NCI-H1694 (cell line): ENCODE measurements at regions not wholly inside any gene's neighbourhood (a gene's known extent, or its start where the extent isn't known, plus 50 kb on each side); places are given as distances from the start of the nearest gene placed in this dataset.

Source experiments
- DNase-seq: peaks from one replicate; lab custom pipeline; 2025; lab: John Stamatoyannopoulos, UW

DNA sequence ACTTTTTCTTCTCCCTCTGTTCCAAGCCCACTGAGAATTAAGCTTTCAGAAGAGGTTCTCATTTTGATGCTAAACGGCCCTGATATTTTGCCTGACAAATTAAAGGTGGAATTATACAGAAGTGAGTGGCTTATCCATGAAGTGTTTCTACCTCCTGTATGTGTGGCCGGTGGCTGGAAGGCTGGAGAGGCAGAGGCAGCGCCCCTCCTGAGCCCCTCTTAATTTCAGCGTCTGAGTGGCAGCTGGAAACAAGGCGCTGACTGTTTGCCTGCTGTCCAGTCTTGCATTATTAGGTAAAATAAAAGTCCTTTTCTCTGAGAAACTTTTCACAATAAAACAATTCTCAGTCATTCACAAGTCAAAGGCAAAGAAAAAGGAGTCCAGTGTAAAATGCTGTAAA, 685.7 kb downstream of the MCTP2 start:
- no peak for DNase-seq

DNA sequence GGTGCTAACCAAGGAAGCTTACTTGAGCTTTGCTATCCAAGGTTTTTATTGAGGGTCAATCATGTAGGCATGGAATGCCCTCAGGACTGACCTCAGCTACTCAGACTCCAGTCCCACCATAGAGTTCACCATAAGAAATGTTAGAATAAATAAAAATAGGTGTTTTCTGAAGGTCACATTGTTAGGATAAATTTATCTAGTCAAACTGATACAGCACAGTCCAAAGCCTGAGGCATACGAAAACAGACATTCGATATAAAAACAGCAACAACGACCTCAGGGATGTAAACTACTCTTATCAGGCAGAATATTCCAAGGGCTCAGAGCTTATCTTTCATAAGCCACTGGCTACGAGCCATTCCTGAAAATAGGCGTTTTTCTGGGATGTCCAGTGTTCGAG, 690.6 kb downstream of the MCTP2 start:
- DNase-seq, result no peak

DNA sequence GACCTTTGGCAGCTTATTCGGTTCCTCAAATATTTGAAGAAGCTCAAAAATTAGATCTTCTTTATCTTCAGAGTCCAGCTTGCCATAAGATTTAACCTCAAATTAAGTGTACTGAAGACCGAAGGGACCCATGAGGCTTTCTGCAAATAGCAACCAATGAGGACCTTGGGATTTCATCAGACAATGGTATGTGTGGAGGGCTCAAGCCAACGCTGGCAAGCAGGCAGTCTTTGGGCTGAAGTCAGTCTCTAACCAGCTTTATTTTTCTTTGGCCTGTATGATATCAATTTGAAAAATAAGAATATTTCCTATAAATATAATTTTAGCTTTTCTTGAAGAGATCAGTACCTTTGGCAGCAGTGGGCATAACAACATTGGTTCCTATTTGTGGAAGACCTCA, 692.7 kb downstream of the MCTP2 start:
- DNase-seq, result no peak

DNA sequence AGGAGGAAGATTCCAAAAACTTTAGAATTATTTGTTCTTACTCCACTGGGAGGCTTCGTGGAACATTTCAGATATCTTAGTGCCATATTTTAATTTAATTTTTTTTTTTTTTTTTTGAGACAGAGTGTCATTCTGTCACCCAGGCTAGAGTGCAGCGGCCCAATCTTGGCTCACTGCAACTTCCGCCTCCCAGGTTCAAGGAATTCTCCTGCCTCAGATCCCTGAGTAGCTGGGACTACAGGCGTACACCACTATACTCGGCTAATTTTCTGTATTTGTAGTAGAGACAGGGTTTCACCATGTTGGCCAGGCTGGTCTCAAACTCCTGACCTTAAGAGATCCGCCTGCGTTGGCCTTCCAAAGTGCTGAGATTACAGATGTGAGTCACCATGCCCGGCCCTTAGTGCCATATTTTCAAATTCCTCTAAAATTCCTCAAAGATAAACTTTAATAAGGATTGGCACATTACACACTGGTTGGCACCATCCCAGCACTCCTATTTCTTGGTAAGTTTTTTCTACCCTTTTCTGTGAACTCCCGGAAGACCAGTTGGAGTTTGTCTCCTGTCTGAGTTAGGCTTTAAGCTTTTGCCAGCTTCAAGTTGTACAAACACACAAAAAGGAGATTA, 693.7 kb downstream of the MCTP2 start:
- DNase-seq, result no peak

DNA sequence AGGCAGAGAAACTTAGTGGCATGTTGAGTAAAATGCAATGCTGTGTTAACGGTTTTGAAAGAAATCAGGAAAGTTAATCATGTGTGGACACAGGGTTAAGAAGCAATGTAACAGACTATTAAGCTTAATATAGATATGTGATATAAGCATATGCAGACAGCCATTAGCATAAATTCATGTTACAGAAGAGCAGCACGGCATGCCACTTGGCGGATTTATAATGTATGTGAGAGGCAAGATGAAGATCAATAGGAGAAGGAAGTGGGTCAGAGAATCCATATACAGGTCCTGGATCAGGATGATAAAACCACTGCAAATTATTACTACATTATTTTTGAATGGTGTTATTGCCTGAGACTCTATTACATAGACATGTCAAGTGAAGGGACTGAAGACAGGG, 694.3 kb downstream of the MCTP2 start:
- no peak for DNase-seq

DNA sequence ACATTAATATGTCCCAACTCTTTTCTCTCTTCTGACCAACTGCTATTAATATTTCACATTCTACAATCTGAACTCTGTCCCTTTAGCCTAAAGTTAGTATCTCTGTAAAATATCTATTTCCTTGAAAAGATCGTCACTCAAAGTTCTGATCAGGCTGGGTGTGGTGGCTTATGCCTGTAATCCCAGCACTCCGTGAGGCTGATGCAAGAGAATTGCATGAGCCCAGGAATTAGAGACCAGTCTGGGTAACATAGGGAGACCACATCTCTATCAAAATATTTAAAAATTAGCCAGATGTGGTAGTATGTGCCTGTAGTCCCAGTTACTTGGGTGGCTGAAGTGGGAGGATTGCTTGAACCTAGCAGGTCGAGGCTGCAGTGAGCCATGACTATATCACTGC, 695.6 kb downstream of the MCTP2 start:
- no peak for DNase-seq

DNA sequence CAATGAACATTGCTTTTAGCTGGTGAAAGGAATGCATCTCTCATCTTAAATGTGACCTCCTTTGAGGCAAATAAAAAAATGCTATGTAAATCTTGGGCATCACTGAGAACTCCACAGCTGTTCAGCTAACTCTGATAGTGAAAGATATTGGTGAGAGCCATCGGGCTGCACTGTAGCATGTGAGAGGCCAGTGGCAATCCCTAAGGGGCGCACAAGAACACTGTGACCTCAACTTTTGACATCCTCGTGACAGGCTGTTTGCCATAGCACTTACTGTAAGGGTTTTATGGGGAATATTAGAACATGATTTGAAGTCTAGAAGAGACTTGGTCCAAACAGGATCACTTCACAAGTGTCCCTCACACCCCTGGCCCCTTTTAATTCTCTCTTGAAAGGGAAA, 697.9 kb downstream of the MCTP2 start:
- no peak for DNase-seq

DNA sequence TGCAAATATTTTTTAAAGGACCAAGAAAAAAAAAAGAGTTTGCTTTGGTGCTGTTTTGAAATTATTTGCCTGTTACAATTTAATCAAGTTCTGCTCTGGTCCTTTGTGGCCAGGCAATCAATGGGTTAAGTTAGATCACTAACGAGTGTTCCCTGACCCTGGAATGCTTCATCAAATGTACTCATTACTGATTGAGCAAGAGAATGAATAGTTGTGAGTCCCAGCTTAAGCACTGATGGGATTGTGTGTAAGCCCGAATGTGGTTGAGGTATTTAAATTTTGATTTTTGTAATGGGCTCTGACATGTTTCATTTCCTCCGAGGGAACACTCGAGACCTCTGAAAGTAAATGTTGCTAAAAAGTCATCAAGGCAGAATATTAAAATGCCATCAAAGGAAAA, 699.1 kb downstream of the MCTP2 start:
- DNase-seq, result no peak

DNA sequence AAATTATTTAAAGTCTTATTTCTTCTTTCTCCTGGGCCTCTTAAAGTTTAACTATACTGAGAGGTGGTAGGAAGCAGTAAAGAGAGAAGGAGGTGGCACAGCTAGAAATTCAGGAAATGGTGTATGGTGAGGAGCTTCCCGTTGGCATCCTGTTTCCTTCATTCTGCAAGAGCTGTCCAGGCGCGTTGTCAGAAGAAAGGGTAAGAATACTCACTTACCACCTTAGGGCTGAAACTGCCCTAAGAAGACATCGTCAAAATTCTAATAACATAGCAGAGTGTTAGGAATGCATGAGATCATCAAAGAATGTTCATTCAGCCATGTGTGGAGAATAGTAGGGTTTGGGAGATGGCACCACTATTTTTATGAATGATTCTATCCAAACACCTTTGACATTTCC, 699.6 kb downstream of the MCTP2 start:
- no peak for DNase-seq

DNA sequence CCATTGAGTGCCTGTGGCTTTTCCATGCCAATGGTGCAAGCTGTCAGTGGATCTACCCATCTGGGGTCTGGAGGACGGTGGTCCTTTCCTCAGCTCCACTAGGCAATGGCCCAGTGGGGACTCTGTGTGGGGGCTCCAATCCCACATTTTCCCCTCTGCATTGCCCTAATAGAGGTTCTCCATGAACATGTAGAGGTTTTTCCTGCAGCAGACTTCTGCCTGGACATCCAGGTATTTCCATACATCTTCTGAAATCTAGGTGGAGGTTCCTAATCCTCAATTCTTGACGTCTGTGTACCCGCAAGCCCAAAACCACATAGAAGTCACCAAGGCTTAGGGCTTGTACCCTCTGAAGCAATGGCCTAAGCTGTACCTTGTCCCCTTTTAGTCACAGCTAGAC, 703.1 kb downstream of the MCTP2 start:
- DNase-seq, result no peak

DNA sequence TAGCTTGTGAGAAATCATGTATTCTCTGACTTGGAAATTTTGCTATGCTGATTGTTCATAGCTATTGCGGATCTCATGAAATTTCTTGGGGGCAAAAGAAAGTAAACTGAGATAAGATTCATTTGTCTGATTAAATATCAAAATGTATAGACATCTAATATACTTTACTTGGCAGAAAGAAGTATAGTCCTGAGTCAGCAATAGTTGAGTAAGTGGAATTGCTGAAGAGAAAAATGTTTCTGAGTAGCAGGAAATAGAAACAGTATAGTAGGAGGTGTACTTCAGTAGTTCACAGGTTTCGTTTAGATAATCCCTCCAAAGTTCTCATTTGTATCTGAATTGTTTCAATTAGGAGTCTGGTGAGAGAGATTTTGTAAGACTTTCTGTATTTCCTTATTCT, 705.9 kb downstream of the MCTP2 start:
- DNase-seq, result no peak

DNA sequence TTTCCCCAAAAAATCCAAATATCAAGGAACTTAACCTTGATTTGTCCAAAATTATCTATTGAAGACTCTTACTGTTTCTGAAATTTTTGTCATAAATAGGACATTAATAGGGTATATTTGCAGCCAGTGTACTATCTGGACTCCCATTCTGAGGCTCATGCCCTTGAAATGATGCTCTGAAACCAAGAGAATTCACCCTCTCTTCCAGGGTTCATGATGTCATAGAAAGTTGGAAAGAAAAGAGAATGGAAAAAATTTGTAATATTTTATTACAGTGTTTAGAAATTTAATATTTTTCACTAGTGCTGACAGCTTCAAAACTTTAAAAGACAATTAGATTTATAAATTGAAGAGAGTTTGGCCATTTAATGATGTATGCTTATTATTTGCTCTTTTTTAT, 712.5 kb downstream of the MCTP2 start:
- no peak for DNase-seq

DNA sequence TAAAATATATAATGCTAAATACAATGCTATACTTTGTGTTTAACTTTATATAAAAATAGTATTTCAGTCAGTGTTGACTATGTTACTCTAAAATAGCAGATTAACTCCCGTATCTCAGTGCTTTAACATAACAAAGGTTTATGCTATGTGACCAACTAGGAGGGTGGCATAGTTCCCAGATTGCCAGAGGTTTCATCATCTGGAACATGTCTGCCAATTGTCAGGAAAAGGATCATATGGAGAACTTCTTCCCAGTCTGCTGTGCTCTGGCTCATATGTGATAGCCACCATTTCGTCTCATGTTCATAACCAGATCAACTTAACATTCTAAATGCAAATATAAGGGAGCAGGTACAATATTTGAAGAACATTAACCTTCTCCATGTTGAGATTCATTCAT, 720.2 kb downstream of the MCTP2 start:
- no peak for DNase-seq

DNA sequence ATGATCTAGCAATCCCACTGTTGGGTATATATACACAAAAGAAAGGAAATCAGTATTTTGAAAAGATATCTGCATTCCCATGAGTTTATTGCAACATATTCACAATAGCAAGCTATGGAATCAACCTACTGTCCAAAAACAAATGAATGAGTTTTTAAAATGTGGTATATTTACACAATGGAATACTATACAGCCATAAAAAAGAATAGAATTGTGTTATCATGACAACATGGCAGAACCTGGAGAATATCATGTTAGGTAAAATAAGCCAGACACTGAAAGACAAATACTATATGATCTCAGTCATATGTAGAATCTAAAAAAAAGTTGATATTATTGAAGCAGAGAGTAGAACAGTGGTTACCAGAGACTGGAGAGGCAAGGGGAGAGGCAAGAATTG, 732.6 kb downstream of the MCTP2 start:
- no peak for DNase-seq

DNA sequence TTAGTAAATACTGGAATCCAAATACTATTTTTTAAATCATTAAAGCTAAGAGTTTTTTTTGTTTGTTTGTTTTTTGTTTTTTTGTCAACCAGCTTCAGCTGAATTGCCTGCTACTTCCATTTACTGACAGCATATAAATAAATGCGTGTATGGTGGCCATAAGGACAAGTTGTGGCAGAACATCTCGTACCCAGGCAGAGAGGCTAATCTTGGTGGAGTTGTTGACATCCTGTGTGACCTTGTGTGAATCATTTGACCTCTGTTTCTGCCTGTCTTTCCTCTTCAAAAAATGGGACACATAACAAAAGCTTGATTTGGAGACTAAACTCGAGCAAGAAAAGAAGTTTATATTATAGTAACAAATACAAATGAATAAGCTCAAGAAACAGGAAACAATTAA, 734.2 kb downstream of the MCTP2 start:
- DNase-seq, result no peak

DNA sequence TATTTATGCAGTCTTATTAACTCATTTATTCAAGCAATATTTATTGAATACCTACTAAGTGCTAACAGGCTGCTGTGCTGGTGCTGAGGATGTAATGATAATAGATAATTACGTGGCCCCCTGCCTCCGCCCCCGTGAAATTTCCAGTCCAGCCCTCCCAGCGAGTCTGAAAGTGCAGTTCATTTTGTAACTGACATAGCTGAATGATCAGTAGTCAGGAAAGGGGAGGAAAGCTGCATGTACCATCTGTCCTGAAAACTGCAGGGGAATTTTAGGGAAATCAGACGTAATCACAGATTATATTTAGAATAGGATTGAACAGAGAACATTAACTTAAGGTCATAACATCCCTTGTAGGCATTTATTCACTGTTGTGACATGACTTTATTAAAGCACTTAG, 736.8 kb downstream of the MCTP2 start:
- no peak for DNase-seq

DNA sequence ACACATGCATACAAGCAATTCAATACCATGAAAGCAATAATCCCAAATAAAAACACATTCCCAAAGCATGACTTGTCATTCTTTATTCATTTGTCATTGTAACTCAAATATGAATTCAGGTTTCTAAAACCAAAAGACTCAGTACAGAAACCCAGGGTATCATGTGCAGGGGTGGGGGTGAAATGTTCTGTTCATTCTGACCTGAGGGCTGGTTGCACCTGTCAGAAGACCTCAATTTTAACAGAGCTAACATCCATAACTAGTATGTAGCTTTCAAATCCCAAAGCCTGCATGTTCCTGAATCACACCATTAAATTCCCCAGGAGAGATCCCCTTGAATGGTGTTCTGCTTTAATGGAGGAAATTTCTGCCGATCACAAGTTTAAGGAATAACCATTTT, 738.7 kb downstream of the MCTP2 start:
- no peak for DNase-seq

DNA sequence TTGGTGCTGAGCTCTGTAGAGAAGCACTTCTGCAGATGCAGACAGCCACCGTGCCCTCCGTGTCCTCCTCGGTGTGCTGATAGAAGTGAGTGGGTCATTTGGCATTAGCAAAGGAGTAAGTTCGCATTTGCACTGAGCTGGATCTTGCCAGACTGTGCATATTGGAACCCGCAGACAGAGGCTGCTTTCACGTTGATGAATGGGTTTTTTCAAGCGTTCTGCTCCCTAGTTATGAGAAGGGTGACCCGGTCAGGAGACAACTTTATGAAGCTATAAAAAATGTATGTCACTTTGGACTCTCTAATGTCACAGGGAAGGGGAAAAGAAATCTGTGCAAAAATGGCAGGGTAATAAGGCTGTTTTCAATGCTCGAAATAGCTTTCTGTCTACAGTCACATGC, 739.4 kb downstream of the MCTP2 start:
- no peak for DNase-seq

DNA sequence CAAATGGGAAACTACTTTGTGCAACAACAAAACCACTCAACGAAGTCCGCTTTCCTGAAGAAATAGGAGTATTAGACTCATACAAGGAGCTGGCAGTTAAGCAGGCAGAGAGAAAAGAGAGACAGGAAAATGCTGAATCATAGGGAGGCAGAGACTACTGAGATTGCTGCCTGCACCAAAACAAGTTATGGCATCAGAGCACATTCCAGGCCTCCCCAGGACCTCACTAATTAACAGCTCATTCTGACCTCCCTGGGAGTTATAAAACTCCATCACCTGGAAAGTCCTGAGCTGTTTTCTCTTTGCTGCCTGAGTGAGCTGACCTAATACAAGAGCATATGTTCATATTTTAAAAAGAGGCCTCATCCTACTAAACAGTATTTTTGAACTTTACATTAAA, 741.0 kb downstream of the MCTP2 start:
- no peak for DNase-seq

DNA sequence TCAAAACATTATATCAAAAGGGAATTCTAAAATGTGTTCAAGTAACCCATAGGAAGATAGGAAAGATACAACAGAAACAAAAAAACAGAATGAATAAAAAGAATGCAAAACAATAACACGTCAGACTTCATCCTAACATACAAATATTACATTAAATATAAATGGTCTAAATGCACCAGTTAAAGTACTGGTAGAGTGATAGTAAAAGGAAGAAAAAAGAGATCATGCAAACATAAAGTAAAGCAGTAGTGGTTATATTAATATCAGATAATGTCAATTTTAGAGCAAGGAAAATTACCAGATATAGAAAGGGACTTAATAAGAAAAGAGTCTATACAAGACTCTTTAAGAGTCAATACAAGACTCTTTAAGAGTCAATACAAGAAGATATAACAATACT, 755.7 kb downstream of the MCTP2 start:
- DNase-seq, result no peak

DNA sequence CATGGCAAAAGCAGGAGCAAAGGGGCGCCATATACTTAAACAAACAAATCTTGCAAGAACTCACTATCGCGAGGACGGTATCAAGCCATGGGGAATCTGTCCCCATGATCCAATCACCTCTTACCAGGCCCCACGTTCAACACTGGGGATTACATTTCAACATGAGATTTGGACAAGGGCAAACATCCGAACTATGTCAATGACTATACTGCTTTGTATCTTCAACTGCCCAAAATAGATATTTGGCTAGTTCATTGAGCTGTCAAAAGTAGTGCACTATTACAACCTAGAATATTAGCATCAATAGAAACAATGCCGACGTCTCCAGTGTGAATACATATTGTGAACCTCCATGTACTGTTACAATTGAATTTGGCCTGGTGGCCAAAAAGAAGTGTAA, 760.4 kb downstream of the MCTP2 start:
- DNase-seq, result no peak

DNA sequence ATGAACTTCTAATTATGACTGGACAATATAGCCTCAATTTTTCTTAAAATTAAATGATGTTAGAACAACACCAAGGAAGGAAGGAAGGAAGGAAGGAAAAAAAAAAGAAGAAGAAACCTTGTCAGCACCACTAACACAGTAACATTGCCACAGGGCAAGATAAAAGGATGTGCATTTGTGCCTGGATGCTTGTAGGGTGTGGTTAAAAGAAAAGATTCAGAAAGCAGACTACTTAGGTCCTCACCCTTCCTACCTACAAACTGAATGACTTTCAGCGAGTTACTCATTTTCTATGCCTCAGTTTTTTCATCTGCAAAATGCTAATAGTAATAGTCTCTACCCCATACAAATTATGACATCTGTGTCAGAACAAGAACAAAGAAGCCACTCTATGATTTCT, 778.3 kb downstream of the MCTP2 start:
- DNase-seq, result no peak

DNA sequence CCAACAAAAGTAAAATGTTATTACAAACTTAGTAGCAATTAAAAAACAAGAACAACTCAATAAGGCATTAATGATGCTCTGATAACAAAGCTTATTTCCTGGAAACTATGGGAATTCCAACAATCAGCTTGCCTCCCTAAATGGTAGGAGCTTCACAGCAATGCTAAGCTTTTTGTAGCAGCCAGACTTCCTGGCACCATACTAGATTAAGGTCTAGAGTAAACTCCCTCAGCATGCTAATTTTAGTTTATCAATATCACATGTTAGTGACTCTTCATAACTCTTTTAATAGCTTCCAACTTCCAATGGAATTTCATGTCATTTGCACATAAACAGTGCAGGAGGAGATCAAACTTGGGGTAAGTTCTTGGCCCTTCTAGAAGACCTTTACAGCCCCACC, 782.0 kb downstream of the MCTP2 start:
- no peak for DNase-seq

DNA sequence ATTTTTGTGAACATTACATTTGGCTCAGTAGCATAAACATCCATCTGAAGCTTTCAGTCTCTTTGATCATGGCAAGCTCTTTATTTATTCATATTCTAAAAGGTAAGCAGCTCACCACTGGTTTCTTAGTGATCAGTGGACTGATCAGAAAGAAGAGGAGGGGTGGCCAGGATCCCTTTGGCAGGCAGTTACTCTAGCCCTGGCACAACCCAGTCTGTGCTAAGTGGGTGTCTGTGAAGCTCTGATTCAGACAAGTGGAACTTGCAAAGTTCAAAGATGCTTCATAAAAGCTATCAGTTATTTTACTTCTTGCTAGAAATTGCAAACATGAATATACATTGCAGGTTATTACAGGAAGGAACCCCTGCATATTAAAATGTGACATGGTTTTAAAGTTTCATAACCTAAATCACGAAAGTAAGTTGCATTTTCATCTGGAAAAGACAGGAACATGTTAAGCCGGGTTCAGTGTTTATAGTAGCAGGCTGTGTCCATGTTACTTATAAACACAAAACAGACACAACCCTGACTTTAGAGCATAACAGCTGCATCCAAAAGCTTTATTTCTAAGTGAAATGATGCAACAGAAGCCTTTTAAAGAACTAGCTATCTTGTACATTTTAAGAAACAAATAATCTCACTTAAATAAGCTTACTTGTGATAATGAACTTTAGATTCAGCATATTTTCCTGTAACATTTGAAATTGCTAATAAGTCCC, 785.3 kb downstream of the MCTP2 start:
- DNase-seq, result no peak
